Peyer's patch (tissue), 4 donors: ENCODE measurements at regions not wholly inside any gene's neighbourhood (a gene's known extent, or its start where the extent isn't known, plus 50 kb on each side); places are given as distances from the start of the nearest gene placed in this dataset.

Source experiments
- DNase-seq, 3 donors: peaks; one replicate each; pipeline ENCODE4 v3.0.0-alpha.2; 2017 to 2019
- H3K27ac ChIP-seq, 4 donors: fragments of 200-600 bp; sonication (generic); one replicate each; pipeline ENCODE4 v1.5.1; 2016 to 2019
- H3K27me3 ChIP-seq, 2 donors: fragments of 200-600 bp; sonication (generic); one replicate each; pipeline ENCODE4 v1.5.1; 2019
- H3K36me3 ChIP-seq, 3 donors: fragments of 200-600 bp; sonication (generic); one replicate each; pipeline ENCODE4 v1.5.1; 2016 to 2019
- H3K4me1 ChIP-seq, 4 donors: fragments of 200-600 bp; sonication (generic); one replicate each; pipeline ENCODE4 v1.5.1; 2016 to 2019
- H3K4me3 ChIP-seq, 4 donors: fragments of 200-600 bp; sonication (generic); 1 replicate in 3 of 4; 2 replicates in 1 of 4; pipeline ENCODE4 v1.5.1; 2016 to 2019; ENCODE audit warnings: mild to moderate bottlenecking in 1 of 4
- H3K9me3 ChIP-seq, 4 donors: fragments of 200-600 bp; sonication (generic); one replicate each; pipeline ENCODE4 v1.5.1; 2016 to 2019; ENCODE audit warnings: mild to moderate bottlenecking in 1 of 4
- POLR2A ChIP-seq, 2 donors: fragments of 450-650 bp; IDR thresholded peaks; one replicate each; pipeline ENCODE4 v1.5.1; 2017; ENCODE audit warnings: antibody characterized with exemption in 2 of 2, mild to moderate bottlenecking in 2 of 2, moderate library complexity in 2 of 2
- TF ChIP-seq, protein P1 (sequence below), 6 experiments: fragments of 450-650 bp in 4 of 6; fragments of 200-600 bp in 2 of 6; sonication (generic) in 1 of 6; IDR thresholded peaks; one replicate each; pipeline ENCODE4 v1.5.1; 2017 to 2019; ENCODE audit warnings: antibody characterized with exemption in 6 of 6, mild to moderate bottlenecking in 3 of 6, moderate library complexity in 1 of 6

DNA sequence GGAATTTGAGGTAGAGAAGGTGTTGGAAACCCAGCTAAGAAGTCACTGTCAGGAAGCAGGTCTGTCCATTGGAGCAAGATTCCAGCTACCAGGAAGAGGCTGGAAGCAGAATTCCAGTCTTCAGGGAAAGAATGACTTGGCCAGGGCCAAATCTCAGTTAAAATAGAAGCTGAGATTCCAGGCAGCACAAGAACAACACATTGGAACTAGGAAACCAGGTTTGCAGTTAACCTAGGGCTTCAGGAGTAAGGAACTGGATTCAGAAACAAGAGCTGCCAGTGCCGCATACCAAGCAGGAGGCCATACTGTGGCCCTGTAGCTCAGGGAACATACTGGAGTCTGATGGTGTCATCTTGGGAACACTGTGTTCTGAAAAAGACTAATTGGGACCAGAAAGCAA, 73.7 kb upstream of the FUCA2 start:
- Histone ChIP-seq H3K4me1 (no peaks in the 10 kb centered on the region), H3K9me3 (no peaks in the 10 kb centered on the region), H3K27ac (no peak overlapping the region), H3K36me3 (no peaks in the 10 kb centered on the region), H3K4me3 (no peak overlapping the region), H3K27me3 (no peaks in the 10 kb centered on the region)
- no peak for DNase-seq
- TF ChIP-seq, protein P1, sequence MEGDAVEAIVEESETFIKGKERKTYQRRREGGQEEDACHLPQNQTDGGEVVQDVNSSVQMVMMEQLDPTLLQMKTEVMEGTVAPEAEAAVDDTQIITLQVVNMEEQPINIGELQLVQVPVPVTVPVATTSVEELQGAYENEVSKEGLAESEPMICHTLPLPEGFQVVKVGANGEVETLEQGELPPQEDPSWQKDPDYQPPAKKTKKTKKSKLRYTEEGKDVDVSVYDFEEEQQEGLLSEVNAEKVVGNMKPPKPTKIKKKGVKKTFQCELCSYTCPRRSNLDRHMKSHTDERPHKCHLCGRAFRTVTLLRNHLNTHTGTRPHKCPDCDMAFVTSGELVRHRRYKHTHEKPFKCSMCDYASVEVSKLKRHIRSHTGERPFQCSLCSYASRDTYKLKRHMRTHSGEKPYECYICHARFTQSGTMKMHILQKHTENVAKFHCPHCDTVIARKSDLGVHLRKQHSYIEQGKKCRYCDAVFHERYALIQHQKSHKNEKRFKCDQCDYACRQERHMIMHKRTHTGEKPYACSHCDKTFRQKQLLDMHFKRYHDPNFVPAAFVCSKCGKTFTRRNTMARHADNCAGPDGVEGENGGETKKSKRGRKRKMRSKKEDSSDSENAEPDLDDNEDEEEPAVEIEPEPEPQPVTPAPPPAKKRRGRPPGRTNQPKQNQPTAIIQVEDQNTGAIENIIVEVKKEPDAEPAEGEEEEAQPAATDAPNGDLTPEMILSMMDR (IDR thresholded peaks at IDR 0.05), result no peak
- TF ChIP-seq POLR2A (IDR thresholded peaks at IDR 0.05), result no peak

- no peak for DNase-seq
- no peaks in the 10 kb centered on the region for H3K36me3 ChIP-seq
- H3K27ac ChIP-seq, result no peak overlapping the region
- H3K4me3 ChIP-seq, result no peak overlapping the region
- no peaks in the 10 kb centered on the region for H3K4me1 ChIP-seq
- TF ChIP-seq, protein P1 (IDR thresholded peaks at IDR 0.05), result no peak
- TF ChIP-seq POLR2A (IDR thresholded peaks at IDR 0.05), result no peak
- no peaks in the 10 kb centered on the region for H3K27me3 ChIP-seq
- H3K9me3 ChIP-seq, result no peaks in the 10 kb centered on the region
Measured at GRCh38 chr6:143583542-143584327, 72.2 kb upstream of the FUCA2 start.

DNA sequence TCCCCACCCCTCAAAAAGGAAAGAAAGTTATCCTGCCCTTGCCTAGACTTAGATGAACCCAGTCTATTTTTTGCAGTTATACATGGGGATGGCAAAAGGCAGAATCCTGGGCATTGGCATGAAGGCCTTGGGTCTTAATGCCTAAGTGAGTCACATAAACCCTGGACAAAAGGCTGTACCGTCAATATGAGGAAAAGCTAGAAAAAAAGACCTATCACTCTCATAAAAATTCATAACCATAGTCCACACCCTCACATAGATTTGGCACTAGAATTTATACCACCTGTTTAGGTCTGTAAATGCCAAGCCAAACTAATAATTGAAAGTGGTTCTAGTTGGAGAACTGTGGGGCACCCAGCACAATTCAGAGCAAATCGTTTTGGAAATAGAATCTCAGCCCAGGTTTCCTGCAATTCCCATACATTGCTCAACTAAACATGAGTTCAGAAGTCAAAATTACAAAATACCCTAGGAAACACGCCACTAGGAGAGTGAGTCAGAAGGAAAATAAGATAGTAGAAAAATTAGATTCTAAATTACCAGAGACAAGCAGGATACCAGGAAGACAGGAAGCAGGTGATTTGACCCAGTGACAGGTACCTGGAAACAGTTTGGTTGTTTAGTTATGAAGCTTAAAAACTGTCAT, 70.4 kb upstream of the FUCA2 start:
- no peak for DNase-seq
- Histone ChIP-seq H3K4me3 (no peak overlapping the region), H3K27ac (no peak overlapping the region), H3K27me3 (no peaks in the 10 kb centered on the region), H3K4me1 (no peaks in the 10 kb centered on the region), H3K36me3 (no peaks in the 10 kb centered on the region), H3K9me3 (no peaks in the 10 kb centered on the region)
- no peak for TF ChIP-seq POLR2A (IDR thresholded peaks at IDR 0.05)
- TF ChIP-seq, protein P1 (IDR thresholded peaks at IDR 0.05), result peak in 1 of 6 experiments; percentile 10

DNA sequence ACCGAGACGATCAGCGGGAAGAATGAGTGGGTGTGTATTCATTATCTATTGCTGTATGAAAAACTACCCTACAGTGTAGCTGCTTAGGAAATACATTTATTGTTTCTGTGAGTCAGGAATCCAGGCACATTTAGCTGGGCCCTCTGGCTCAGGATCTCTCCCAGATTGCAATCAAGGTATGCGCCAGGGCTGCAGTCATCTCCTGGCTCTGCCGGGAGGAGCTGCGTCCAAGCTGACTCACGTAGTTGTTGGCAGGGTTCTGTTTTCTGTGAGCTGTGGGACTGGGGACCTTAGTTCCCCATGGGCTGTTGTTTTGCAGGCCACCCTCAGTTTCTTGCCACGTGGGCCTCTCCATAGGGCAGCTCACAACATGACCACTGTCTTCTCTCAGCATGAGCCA, 68.2 kb upstream of the FUCA2 start:
- no peaks in the 10 kb centered on the region for H3K4me1 ChIP-seq
- no peak overlapping the region for H3K4me3 ChIP-seq
- TF ChIP-seq POLR2A (IDR thresholded peaks at IDR 0.05), result no peak
- TF ChIP-seq, protein P1 (IDR thresholded peaks at IDR 0.05), result no peak
- no peaks in the 10 kb centered on the region for H3K27me3 ChIP-seq
- no peak overlapping the region for H3K27ac ChIP-seq
- DNase-seq, result no peak
- H3K9me3 ChIP-seq, result no peaks in the 10 kb centered on the region
- H3K36me3 ChIP-seq, result no peaks in the 10 kb centered on the region

DNA sequence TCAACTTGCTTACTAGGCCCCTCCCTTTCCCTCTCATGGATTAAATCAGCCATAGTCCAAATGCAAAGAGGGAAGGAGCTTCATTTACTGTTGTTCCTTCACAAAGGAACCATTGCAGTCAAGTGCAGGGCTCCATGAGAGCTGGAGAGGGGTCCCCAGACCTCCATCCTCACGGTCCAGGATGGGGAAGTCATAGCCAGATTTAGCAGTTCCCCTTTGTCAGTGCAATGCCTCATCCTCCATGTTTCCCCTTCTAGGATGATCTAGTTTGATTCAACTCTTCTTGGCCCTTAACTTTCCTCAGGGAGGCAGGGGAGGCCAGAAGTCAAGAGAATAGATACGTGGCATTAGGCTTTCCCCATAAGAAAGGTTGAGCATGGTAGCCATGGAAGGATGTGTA, 66.5 kb upstream of the FUCA2 start:
- Histone ChIP-seq H3K27ac (no peak overlapping the region), H3K36me3 (no peaks in the 10 kb centered on the region)

More for the DNA sequence above, 66.5 kb upstream of the FUCA2 start:
- Histone ChIP-seq H3K4me1 (no peaks in the 10 kb centered on the region), H3K27me3 (no peaks in the 10 kb centered on the region), H3K4me3 (no peak overlapping the region), H3K9me3 (no peaks in the 10 kb centered on the region)
- no peak for DNase-seq
- TF ChIP-seq, protein P1 (IDR thresholded peaks at IDR 0.05), result no peak
- TF ChIP-seq POLR2A (IDR thresholded peaks at IDR 0.05), result no peak
